ENCODE measurements at regions not wholly inside any gene's neighbourhood (a gene's known extent, or its start where the extent isn't known, plus 50 kb on each side); places are given as distances from the start of the nearest gene placed in this dataset.

- TF ChIP-seq, protein P1, sequence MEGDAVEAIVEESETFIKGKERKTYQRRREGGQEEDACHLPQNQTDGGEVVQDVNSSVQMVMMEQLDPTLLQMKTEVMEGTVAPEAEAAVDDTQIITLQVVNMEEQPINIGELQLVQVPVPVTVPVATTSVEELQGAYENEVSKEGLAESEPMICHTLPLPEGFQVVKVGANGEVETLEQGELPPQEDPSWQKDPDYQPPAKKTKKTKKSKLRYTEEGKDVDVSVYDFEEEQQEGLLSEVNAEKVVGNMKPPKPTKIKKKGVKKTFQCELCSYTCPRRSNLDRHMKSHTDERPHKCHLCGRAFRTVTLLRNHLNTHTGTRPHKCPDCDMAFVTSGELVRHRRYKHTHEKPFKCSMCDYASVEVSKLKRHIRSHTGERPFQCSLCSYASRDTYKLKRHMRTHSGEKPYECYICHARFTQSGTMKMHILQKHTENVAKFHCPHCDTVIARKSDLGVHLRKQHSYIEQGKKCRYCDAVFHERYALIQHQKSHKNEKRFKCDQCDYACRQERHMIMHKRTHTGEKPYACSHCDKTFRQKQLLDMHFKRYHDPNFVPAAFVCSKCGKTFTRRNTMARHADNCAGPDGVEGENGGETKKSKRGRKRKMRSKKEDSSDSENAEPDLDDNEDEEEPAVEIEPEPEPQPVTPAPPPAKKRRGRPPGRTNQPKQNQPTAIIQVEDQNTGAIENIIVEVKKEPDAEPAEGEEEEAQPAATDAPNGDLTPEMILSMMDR (IDR thresholded peaks at IDR 0.05), result no peak
- Histone ChIP-seq H3K27me3 (peaks cover 0 to 32% of the 10 kb centered on the region in 2 donors), H3K4me1 (no peaks in the 10 kb centered on the region), H3K9me3 (no peaks in the 10 kb centered on the region), H3K36me3 (no peaks in the 10 kb centered on the region), H3K27ac (no peak overlapping the region), H3K4me3 (no peak overlapping the region)
- intact Hi-C loops (cut with DNase I; ENCODE audit: low total_unique reads), result no loop called here
- no peak for DNase-seq
These were observed 180.5 kb upstream of the CADM1 start for GRCh38 chr11:115684699-115685098.

DNA sequence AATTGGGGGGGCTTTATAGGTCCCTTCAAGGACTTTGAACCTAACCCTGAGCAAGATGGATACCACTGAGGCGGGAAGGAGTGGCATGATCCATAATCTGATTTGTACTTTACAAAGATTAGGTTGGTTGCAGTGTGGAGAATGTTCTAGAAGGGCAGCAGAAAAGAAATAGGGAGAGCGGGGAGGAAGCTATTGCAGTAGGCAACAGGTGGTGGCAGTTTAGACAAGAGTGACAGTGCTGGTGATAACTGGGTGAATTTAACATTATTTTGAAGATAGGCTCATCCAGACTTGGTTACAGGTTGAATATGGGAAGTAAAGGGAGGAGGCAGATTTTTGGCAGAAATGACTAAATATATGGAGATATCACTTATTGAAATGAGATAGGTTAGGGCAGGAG is 179.9 kb upstream of the CADM1 start:
- intact Hi-C loops (cut with DNase I; ENCODE audit: low total_unique reads), result no loop called here
- no peaks in the 10 kb centered on the region for H3K9me3 ChIP-seq
- peaks cover 0 to 30% of the 10 kb centered on the region in 2 donors for H3K27me3 ChIP-seq
- H3K27ac ChIP-seq, result no peak overlapping the region
- TF ChIP-seq, protein P1 (IDR thresholded peaks at IDR 0.05), result no peak
- no peaks in the 10 kb centered on the region for H3K36me3 ChIP-seq
- H3K4me3 ChIP-seq, result no peak overlapping the region
- no peak for DNase-seq
- H3K4me1 ChIP-seq, result no peaks in the 10 kb centered on the region

DNA sequence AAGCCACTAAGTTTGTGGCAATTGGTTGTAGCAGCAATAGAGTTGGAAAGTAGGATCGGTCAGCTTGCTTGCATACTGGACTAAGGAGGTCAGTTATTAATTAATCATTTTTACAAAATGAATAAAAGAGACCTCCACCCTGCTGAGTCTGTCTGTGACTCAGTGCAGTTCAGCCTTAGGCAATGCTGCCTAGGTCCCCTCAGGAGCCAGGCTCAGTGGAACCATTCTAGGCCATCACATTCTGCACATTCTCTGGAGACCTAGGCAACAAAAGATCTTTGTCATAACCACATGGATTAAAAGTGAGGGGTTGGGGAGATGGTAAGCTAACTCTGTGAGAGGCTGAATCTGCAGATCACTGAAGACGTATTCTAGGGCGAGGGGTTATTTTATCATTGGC is 178.7 kb upstream of the CADM1 start:
- intact Hi-C loops (cut with DNase I; ENCODE audit: low total_unique reads), result no loop called here
- no peaks in the 10 kb centered on the region for H3K36me3 ChIP-seq
- H3K27ac ChIP-seq, result no peak overlapping the region
- H3K4me1 ChIP-seq, result no peaks in the 10 kb centered on the region
- no peak for DNase-seq
- TF ChIP-seq, protein P1 (IDR thresholded peaks at IDR 0.05), result no peak
- no peak overlapping the region for H3K4me3 ChIP-seq
- peaks cover 0 to 20% of the 10 kb centered on the region in 2 donors for H3K27me3 ChIP-seq
- H3K9me3 ChIP-seq, result no peaks in the 10 kb centered on the region

DNA sequence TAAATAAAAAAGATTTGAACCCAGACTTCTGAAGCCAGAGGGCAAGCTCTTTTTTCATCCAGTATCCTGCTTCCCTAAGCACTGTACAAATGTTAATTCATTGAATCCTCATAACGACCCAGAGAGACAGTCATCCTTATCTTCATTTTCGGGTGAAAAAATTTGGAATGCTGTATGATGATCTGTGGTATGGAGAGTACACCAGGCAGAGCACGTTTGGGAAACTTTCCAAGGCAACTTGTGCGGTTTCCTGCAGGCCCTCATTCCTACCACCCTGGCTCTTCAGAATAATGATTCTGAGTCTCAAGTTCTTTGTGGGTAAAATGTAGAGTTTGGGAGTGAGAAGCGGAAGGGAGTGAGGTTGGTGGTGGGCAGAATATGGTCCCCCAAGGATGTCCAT is 177.9 kb upstream of the CADM1 start:
- Histone ChIP-seq H3K4me1 (no peaks in the 10 kb centered on the region), H3K36me3 (no peaks in the 10 kb centered on the region), H3K4me3 (no peak overlapping the region), H3K9me3 (no peaks in the 10 kb centered on the region), H3K27me3 (peaks cover 0 to 12% of the 10 kb centered on the region in 2 donors), H3K27ac (no peak overlapping the region)
- TF ChIP-seq, protein P1 (IDR thresholded peaks at IDR 0.05), result no peak
- no peak for DNase-seq
- intact Hi-C loops (cut with DNase I; ENCODE audit: low total_unique reads), result no loop called here

DNA sequence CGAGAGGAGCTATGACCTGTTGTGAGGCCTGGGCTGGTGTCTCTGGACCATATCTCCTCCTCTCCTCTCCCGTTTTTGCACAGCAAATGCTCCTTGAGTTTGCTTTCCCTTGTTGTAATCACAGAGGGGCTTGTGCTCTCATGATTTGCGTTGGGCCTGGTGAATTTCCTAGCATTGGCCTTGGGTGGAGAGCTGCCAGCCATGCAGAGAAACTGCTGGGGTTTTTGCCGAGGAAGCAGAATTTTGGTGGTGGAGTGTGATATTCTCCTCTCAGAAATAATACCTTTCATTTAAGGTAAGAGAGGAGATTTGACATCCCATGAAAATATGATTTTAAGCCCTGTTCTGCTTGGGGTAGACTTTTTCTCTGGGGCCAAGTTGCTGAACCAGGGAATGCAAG is 175.7 kb upstream of the CADM1 start:
- H3K36me3 ChIP-seq, result no peaks in the 10 kb centered on the region
- TF ChIP-seq, protein P1 (IDR thresholded peaks at IDR 0.05), result no peak
- H3K4me3 ChIP-seq, result no peak overlapping the region
- no peaks in the 10 kb centered on the region for H3K4me1 ChIP-seq
- no peak for DNase-seq
- no peaks in the 10 kb centered on the region for H3K9me3 ChIP-seq
- peaks cover 0 to 7% of the 10 kb centered on the region in 2 donors for H3K27me3 ChIP-seq
- H3K27ac ChIP-seq, result no peak overlapping the region
- intact Hi-C loops (cut with DNase I; ENCODE audit: low total_unique reads), result no loop called here

- intact Hi-C loops (cut with DNase I; ENCODE audit: low total_unique reads), result no loop called here
- H3K27me3 ChIP-seq, result peaks cover 0 to 7% of the 10 kb centered on the region in 2 donors
- H3K4me1 ChIP-seq, result no peaks in the 10 kb centered on the region
- H3K36me3 ChIP-seq, result no peaks in the 10 kb centered on the region
- DNase-seq, result no peak
- no peak overlapping the region for H3K4me3 ChIP-seq
- H3K9me3 ChIP-seq, result no peaks in the 10 kb centered on the region
- TF ChIP-seq, protein P1 (IDR thresholded peaks at IDR 0.05), result no peak
- no peak overlapping the region for H3K27ac ChIP-seq
These were observed 174.7 kb upstream of the CADM1 start for GRCh38 chr11:115678942-115679341.
